IMR-90 (cell line): ENCODE measurements at regions not wholly inside any gene's neighbourhood (a gene's known extent, or its start where the extent isn't known, plus 50 kb on each side); places are given as distances from the start of the nearest gene placed in this dataset.

ENCODE experiments used
- BHLHE40 ChIP-seq: fragments of 150-350 bp; IDR thresholded peaks from 2 replicates; pipeline ENCODE4 v1.6.1; 2016; ENCODE audit warnings: mild to moderate bottlenecking, low read depth, low read length
- CTCF ChIP-seq: conservative IDR thresholded peaks from 2 replicates; pipeline ENCODE4 v1.5.1; 2012; ENCODE audit warnings: mild to moderate bottlenecking, low read depth, low read length, improper control_type of control experiment
- FOS ChIP-seq: fragments of 150-350 bp; IDR thresholded peaks from 2 replicates; pipeline ENCODE4 v1.6.1; 2016; ENCODE audit warnings: low read depth, low read length
- MXI1 ChIP-seq: IDR thresholded peaks from 2 replicates; pipeline ENCODE4 v1.6.1; 2012; ENCODE audit warnings: low read depth, mild to moderate bottlenecking, low read length, moderate library complexity, borderline replicate concordance
- NFE2L2 ChIP-seq: fragments of 150-350 bp; IDR thresholded peaks from 2 replicates; pipeline ENCODE4 v1.6.1; 2016; ENCODE audit warnings: low read depth, mild to moderate bottlenecking, low read length
- POLR2A ChIP-seq: IDR thresholded peaks from 2 replicates; pipeline ENCODE4 v1.6.1; 2012; ENCODE audit warnings: mild to moderate bottlenecking, low read depth, low read length
- RAD21 ChIP-seq: IDR thresholded peaks from 2 replicates; pipeline ENCODE4 v1.6.1; 2012; ENCODE audit warnings: low read length, improper control_type of control experiment
- RCOR1 ChIP-seq: IDR thresholded peaks from 2 replicates; pipeline ENCODE4 v1.6.1; 2012; ENCODE audit warnings: mild to moderate bottlenecking, low read length, improper control_type of control experiment; ENCODE audit not compliant: insufficient replicate concordance
- RFX5 ChIP-seq: IDR thresholded peaks from 2 replicates; pipeline ENCODE4 v1.8.0; 2012; ENCODE audit warnings: low read depth, mild to moderate bottlenecking, low read length, moderate library complexity
- SMC3 ChIP-seq: fragments of 150-350 bp; IDR thresholded peaks from 2 replicates; pipeline ENCODE4 v1.6.1; 2016; ENCODE audit warnings: low read depth, mild to moderate bottlenecking, antibody characterized with exemption, low read length, moderate library complexity
- USF2 ChIP-seq: fragments of 150-350 bp; IDR thresholded peaks from 2 replicates; pipeline ENCODE4 v1.6.1; 2017; ENCODE audit warnings: mild to moderate bottlenecking, antibody characterized with exemption, low read length, low read depth

- TF ChIP-seq CTCF = no peak
- no peak for TF ChIP-seq RFX5
- no peak for TF ChIP-seq FOS
- TF ChIP-seq BHLHE40 = no peak
- no peak for TF ChIP-seq NFE2L2
- no peak for TF ChIP-seq POLR2A
- TF ChIP-seq USF2 = no peak
- no peak for TF ChIP-seq MXI1
- TF ChIP-seq RCOR1 = no peak
- no peak for TF ChIP-seq SMC3
- no peak for TF ChIP-seq RAD21
Measured at GRCh38 chr15:54810496-54810895, 386.2 kb downstream of the RSL24D1 start.
